HEK293 (cell line): ENCODE measurements at regions not wholly inside any gene's neighbourhood (a gene's known extent, or its start where the extent isn't known, plus 50 kb on each side); places are given as distances from the start of the nearest gene placed in this dataset.
A peak's percentile ranks its signal among the peaks of the same experiment; 100 is the strongest.

Experiments
- GLIS1 ChIP-seq: fragments of 450-650 bp; formaldehyde crosslinking; IDR thresholded peaks from 2 replicates; pipeline ENCODE4 v1.5.1; 2016; ENCODE audit warnings: missing biosample characterization, missing genetic modification characterization
- KLF8 ChIP-seq: fragments of 450-650 bp; formaldehyde crosslinking; IDR thresholded peaks from 2 replicates; pipeline ENCODE4 v1.5.1; 2016; ENCODE audit warnings: missing biosample characterization, missing genetic modification characterization
- OSR2 ChIP-seq: fragments of 450-650 bp; formaldehyde crosslinking; IDR thresholded peaks from 2 replicates; pipeline ENCODE4 v1.5.1; 2016; ENCODE audit warnings: missing biosample characterization, missing genetic modification characterization
- PRDM4 ChIP-seq: fragments of 450-650 bp; formaldehyde crosslinking; IDR thresholded peaks from 2 replicates; pipeline ENCODE4 v1.5.1; 2017; ENCODE audit warnings: missing biosample characterization, missing genetic modification characterization
- PRDM6 ChIP-seq: fragments of 450-650 bp; formaldehyde crosslinking; IDR thresholded peaks from 2 replicates; pipeline ENCODE4 v1.5.1; 2017; ENCODE audit warnings: missing biosample characterization, missing genetic modification characterization
- RBAK ChIP-seq: fragments of 450-650 bp; formaldehyde crosslinking; IDR thresholded peaks from 2 replicates; pipeline ENCODE4 v1.5.1; 2016; ENCODE audit warnings: missing biosample characterization, missing genetic modification characterization
- SP7 ChIP-seq: fragments of 450-650 bp; formaldehyde crosslinking; IDR thresholded peaks from 2 replicates; pipeline ENCODE4 v1.5.1; 2016; ENCODE audit warnings: missing biosample characterization, missing genetic modification characterization
- WT1 ChIP-seq: fragments of 450-650 bp; formaldehyde crosslinking; IDR thresholded peaks from 2 replicates; pipeline ENCODE4 v1.5.1; 2016; ENCODE audit warnings: missing biosample characterization, missing genetic modification characterization
- ZNF335 ChIP-seq: fragments of 450-650 bp; formaldehyde crosslinking; conservative IDR thresholded peaks from 2 replicates; pipeline ENCODE4 v1.5.1; 2016; ENCODE audit warnings: missing biosample characterization, missing genetic modification characterization
- ZNF398 ChIP-seq: fragments of 450-650 bp; formaldehyde crosslinking; IDR thresholded peaks from 2 replicates; pipeline ENCODE4 v1.5.1; 2017; ENCODE audit warnings: missing biosample characterization, missing genetic modification characterization
- ZNF473 ChIP-seq: fragments of 450-650 bp; formaldehyde crosslinking; IDR thresholded peaks from 2 replicates; pipeline ENCODE4 v1.5.1; 2017; ENCODE audit warnings: missing biosample characterization, missing genetic modification characterization
- ZNF677 ChIP-seq: fragments of 450-650 bp; IDR thresholded peaks from 2 replicates; pipeline ENCODE4 v1.5.0; 2018; ENCODE audit warnings: missing biosample characterization, mild to moderate bottlenecking, missing genetic modification characterization, moderate library complexity
- ZSCAN30 ChIP-seq: fragments of 450-650 bp; IDR thresholded peaks from 2 replicates; pipeline ENCODE4 v1.5.1; 2018; ENCODE audit warnings: missing biosample characterization, mild to moderate bottlenecking, missing genetic modification characterization, moderate library complexity
- TF ChIP-seq, protein P1 (sequence below): fragments of 450-650 bp; formaldehyde crosslinking; IDR thresholded peaks from 2 replicates; pipeline ENCODE4 v1.5.1; 2016; ENCODE audit warnings: missing biosample characterization, missing genetic modification characterization
- TF ChIP-seq, protein P2 (sequence below): fragments of 450-650 bp; formaldehyde crosslinking; IDR thresholded peaks from 2 replicates; pipeline ENCODE4 v1.5.1; 2016; ENCODE audit warnings: missing biosample characterization, missing genetic modification characterization

GRCh38 chr11:27795955-27796861 is 96.0 kb upstream of the BDNF start (continued):
- TF ChIP-seq, protein P1, sequence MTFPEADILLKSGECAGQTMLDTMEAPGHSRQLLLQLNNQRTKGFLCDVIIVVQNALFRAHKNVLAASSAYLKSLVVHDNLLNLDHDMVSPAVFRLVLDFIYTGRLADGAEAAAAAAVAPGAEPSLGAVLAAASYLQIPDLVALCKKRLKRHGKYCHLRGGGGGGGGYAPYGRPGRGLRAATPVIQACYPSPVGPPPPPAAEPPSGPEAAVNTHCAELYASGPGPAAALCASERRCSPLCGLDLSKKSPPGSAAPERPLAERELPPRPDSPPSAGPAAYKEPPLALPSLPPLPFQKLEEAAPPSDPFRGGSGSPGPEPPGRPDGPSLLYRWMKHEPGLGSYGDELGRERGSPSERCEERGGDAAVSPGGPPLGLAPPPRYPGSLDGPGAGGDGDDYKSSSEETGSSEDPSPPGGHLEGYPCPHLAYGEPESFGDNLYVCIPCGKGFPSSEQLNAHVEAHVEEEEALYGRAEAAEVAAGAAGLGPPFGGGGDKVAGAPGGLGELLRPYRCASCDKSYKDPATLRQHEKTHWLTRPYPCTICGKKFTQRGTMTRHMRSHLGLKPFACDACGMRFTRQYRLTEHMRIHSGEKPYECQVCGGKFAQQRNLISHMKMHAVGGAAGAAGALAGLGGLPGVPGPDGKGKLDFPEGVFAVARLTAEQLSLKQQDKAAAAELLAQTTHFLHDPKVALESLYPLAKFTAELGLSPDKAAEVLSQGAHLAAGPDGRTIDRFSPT (tag by site-specific recombination), result peak; percentile 53; the same call in 1 of the 2 replicates
- TF ChIP-seq GLIS1 (peak; percentile 57), RBAK (tag by site-specific recombination) (no peak), ZSCAN30 (no peak), ZNF335 (tag by site-specific recombination) (peak; percentile 89), ZNF677 (tag by site-specific recombination) (no peak), OSR2 (peak; percentile 96), PRDM4 (tag by site-specific recombination) (peak; percentile 79), WT1 (tag by site-specific recombination) (peak; percentile 100), PRDM6 (peak; percentile 88), ZNF473 (tag by site-specific recombination) (no peak), ZNF398 (tag by site-specific recombination) (peak; percentile 88), KLF8 (peak; percentile 62; the same call in 1 of the 2 replicates), SP7 (tag by site-specific recombination) (peak; percentile 100)
- TF ChIP-seq, protein P2, sequence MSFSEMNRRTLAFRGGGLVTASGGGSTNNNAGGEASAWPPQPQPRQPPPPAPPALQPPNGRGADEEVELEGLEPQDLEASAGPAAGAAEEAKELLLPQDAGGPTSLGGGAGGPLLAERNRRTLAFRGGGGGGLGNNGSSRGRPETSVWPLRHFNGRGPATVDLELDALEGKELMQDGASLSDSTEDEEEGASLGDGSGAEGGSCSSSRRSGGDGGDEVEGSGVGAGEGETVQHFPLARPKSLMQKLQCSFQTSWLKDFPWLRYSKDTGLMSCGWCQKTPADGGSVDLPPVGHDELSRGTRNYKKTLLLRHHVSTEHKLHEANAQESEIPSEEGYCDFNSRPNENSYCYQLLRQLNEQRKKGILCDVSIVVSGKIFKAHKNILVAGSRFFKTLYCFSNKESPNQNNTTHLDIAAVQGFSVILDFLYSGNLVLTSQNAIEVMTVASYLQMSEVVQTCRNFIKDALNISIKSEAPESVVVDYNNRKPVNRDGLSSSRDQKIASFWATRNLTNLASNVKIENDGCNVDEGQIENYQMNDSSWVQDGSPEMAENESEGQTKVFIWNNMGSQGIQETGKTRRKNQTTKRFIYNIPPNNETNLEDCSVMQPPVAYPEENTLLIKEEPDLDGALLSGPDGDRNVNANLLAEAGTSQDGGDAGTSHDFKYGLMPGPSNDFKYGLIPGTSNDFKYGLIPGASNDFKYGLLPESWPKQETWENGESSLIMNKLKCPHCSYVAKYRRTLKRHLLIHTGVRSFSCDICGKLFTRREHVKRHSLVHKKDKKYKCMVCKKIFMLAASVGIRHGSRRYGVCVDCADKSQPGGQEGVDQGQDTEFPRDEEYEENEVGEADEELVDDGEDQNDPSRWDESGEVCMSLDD (tag by site-specific recombination), result no peak
- TF ChIP-seq, all 188 proteins: peak for 44
